Neural crest cell (in vitro differentiated cells): ENCODE measurements at regions not wholly inside any gene's neighbourhood (a gene's known extent, or its start where the extent isn't known, plus 50 kb on each side); places are given as distances from the start of the nearest gene placed in this dataset.

Source experiments
- DNase-seq: peaks from one replicate; pipeline ENCODE4 v3.0.0; 2021; ENCODE audit warnings: low read depth, mixed read lengths, low spot score
- H3K27ac Mint-ChIP-seq: one replicate; pipeline ENCODE4 v1.8.0; 2021; ENCODE audit warnings: mild to moderate bottlenecking, mixed read lengths; ENCODE audit not compliant: unreplicated experiment
- H3K27me3 Mint-ChIP-seq: 2 replicates; pipeline ENCODE4 v1.8.0; 2021; ENCODE audit warnings: low read depth, mild to moderate bottlenecking, mixed read lengths
- H3K36me3 Mint-ChIP-seq: 2 replicates; pipeline ENCODE4 v1.8.0; 2021; ENCODE audit warnings: low read depth, mild to moderate bottlenecking, mixed read lengths
- H3K4me1 Mint-ChIP-seq: 2 replicates; pipeline ENCODE4 v1.8.0; 2021; ENCODE audit warnings: mixed read lengths
- H3K4me3 Mint-ChIP-seq: one replicate; pipeline ENCODE4 v1.8.0; 2021; ENCODE audit warnings: mild to moderate bottlenecking, mixed read lengths
- H3K9me3 Mint-ChIP-seq: 2 replicates; pipeline ENCODE4 v1.8.0; 2021; ENCODE audit warnings: mixed read lengths
- TF ChIP-seq, protein P1 (sequence below): fragments of 200-600 bp; sonication (generic); conservative IDR thresholded peaks from 2 replicates; pipeline ENCODE4 v1.5.0; 2021; ENCODE audit warnings: antibody characterized with exemption, mild to moderate bottlenecking

DNA sequence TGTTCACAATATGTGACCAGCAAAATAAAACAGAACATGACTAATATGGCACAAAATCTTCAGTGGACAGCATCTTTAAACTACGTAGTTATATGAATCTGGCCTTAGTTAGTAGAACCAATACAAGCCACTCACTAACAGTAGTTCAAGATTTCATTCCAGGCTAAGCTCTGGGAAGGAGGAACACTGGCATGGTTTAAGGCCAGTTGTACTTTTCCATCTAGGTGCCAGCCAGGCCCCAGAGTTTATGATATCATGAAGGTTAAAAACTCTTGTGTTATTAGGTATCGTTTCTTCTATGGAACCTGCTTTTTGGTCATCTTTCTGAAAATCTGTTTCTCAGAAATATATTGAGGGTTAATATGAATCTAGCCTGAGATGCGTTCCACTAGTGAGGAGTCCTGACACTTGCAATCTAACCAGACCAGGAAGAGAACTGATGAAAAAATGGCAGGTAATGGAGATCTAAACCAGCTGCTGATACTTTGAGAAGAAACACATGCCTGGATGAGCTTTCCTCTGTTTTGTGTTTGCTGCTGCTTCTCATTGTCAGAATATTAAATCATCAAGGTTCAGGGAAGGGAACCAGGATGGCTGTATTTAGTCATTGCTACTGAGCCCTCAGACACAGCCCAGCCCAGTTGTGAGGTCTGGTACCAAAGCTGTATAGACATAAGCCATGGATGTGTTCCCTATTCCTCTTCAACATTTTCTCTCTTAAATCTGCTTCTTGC, 182.8 kb upstream of the SETBP1 start:
- Mint-ChIP-seq H3K4me1 (peaks cover 7% of the 10 kb centered on the region), H3K27ac (no peak overlapping the region), H3K4me3 (no peak overlapping the region), H3K36me3 (peaks cover 2% of the 10 kb centered on the region), H3K27me3 (no peaks in the 10 kb centered on the region), H3K9me3 (peaks cover 2% of the 10 kb centered on the region)
- TF ChIP-seq, protein P1, sequence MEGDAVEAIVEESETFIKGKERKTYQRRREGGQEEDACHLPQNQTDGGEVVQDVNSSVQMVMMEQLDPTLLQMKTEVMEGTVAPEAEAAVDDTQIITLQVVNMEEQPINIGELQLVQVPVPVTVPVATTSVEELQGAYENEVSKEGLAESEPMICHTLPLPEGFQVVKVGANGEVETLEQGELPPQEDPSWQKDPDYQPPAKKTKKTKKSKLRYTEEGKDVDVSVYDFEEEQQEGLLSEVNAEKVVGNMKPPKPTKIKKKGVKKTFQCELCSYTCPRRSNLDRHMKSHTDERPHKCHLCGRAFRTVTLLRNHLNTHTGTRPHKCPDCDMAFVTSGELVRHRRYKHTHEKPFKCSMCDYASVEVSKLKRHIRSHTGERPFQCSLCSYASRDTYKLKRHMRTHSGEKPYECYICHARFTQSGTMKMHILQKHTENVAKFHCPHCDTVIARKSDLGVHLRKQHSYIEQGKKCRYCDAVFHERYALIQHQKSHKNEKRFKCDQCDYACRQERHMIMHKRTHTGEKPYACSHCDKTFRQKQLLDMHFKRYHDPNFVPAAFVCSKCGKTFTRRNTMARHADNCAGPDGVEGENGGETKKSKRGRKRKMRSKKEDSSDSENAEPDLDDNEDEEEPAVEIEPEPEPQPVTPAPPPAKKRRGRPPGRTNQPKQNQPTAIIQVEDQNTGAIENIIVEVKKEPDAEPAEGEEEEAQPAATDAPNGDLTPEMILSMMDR, result no peak
- no peak for DNase-seq

DNA sequence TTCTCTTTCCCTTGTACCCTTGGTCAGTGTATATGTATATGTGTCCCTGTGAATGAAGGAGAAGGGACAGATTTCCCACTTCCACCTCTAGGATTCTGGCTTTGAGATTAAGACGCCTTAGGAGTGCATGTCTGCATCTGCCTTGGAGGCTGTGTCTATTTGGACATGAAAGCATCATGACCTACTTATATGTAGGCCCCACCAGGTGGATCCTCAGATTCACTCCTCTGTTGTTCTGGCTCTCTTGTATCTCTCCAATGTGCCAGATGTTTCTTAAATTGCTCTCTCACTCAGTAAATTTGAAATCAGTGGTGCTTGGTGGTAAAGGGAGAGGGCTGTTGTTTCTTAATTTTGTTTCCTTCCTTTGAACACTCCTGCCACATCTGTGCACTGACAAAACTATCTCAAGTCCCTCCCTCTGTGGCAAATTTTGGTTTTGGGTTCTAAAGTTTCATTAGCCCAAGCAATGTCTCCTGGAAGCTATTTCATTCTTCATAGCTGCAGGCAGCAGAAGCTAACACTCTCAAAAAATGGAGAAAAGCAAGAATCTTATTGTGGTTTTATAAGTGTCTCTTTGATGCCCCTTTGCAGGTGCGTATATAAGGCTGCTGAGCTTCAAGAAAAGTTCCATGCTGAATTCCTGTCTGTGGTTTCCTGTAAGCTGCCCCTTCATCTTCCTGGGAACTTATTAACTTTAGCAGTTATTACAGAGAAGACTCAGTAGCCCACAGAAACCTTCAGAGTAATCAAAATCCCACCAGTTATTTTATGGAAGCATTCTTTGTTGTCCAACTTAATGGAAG, 179.7 kb upstream of the SETBP1 start:
- Mint-ChIP-seq H3K27ac (no peak overlapping the region), H3K9me3 (peaks cover 2% of the 10 kb centered on the region), H3K4me3 (no peak overlapping the region), H3K36me3 (peaks cover 2% of the 10 kb centered on the region), H3K27me3 (no peaks in the 10 kb centered on the region), H3K4me1 (peaks cover 7% of the 10 kb centered on the region)
- TF ChIP-seq, protein P1, result no peak
- DNase-seq, result no peak

DNA sequence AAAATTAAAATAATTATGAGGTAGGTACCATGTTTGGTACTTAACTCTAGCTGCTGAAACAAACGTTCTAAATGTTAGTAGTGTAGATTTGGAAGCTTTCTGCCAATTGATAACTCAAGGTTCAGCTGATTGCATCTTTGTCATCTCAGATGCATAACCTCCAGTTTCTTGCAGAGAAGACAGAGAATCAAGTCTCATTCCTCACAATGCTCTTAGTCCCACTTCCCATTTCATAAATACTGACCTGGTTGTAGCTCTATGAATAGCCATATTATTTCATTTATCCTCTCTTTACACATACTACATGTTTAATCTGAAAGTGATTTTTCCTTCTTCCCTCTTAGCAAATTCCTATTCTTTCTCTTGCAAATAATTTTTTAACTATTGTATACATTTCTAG, 178.5 kb upstream of the SETBP1 start:
- H3K4me3 Mint-ChIP-seq, result no peak overlapping the region
- no peak for DNase-seq
- TF ChIP-seq, protein P1, result no peak
- no peaks in the 10 kb centered on the region for H3K27me3 Mint-ChIP-seq
- peaks cover 6% of the 10 kb centered on the region for H3K4me1 Mint-ChIP-seq
- H3K9me3 Mint-ChIP-seq, result peaks cover 2% of the 10 kb centered on the region
- no peak overlapping the region for H3K27ac Mint-ChIP-seq
- peaks cover 2% of the 10 kb centered on the region for H3K36me3 Mint-ChIP-seq

DNA sequence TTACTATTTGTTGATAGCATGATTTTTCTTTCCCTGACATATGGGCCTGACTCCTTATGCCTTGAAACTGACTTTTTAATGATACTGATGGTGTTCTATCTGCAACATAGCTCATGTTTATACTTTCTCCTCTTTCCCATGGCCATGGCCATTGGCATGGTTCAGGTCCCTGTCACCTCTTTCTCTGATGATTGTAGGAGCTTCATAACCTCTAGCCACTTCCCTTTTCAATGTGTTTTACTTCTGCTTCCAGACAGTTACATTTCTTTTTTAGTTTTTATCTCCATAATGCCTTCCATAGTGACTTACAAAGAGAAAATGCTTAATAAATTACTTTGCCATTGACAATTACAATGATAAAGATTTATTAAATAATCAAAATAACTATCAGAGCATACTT, 177.9 kb upstream of the SETBP1 start:
- no peak for DNase-seq
- Mint-ChIP-seq H3K27me3 (no peaks in the 10 kb centered on the region), H3K27ac (no peak overlapping the region), H3K9me3 (peaks cover 2% of the 10 kb centered on the region), H3K36me3 (peaks cover 2% of the 10 kb centered on the region), H3K4me1 (no peaks in the 10 kb centered on the region), H3K4me3 (no peak overlapping the region)
- TF ChIP-seq, protein P1, result no peak

DNA sequence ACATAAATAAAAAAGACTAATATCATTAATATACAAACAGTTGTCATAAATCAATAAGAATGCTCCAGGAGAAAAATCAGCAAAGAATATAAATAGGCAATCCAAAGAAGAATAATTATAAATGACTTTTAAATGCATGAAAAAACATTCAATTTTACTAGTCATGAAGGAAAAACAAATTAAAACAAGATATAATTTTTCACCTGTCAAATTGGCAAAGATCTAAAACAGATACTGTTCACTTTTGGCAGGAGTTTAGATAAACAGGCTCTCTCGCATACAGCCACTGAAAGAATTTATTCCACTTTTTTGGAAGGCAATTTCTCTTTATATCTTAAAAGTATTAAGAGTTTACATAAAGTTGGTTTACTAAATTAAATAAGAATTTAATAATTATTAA, 176.8 kb upstream of the SETBP1 start:
- Mint-ChIP-seq H3K27ac (no peak overlapping the region), H3K4me1 (no peaks in the 10 kb centered on the region), H3K4me3 (no peak overlapping the region), H3K36me3 (no peaks in the 10 kb centered on the region), H3K9me3 (no peaks in the 10 kb centered on the region), H3K27me3 (no peaks in the 10 kb centered on the region)
- TF ChIP-seq, protein P1, result no peak
- DNase-seq, result no peak
